HG03354 (cell line): ENCODE measurements at regions not wholly inside any gene's neighbourhood (a gene's known extent, or its start where the extent isn't known, plus 50 kb on each side); places are given as distances from the start of the nearest gene placed in this dataset.
"Not testable (repeated sequence)": the region's sequence is repeated elsewhere in the genome, so short reads cannot be mapped to it uniquely, and the experiment has no call there.

ENCODE experiments used
- ATAC-seq: cut with Tn5 transposase; IDR thresholded peaks from one replicate; pipeline ENCODE4 v1.9.1; 2021; ENCODE audit warnings: mild to moderate bottlenecking; ENCODE audit not compliant: unreplicated experiment, poor library complexity, severe bottlenecking

DNA sequence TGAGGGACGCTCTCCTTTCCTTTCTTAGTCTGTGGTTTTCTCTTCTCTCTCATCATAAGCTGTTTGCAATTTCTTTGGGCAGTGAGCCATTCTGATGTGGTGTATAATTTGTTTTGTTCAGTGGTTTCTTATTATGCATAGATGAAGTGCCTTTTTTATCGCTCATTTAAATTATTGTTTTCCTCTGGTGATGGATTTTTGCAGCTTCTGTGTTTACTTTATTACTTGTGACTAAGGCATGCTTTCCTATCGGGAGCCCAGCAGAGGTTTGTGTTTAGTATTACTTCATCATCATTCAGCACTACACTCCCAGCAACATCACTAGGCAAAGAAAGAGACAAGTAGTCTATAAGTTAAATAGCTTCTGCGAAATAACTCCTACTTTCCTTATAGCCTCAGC is 586.6 kb upstream of the NOVA1 start:
- ATAC-seq, result no peak

DNA sequence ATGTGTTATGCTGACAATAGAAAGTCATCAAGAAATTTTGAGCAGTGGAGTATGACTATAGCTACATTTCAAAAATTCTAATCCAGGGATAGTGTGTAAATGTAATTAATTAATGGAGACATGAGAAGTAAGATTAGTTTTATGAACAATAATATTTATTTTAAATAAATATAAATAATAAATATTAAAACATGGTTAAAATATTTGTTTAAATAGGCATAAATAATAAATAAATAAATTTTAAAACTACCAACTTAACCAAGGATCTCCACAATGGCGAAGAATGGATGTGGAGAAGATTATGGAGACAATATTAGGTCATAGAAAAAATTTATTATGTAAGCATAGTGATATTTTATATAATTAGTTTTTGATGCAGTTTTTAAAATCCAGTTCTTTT is 588.2 kb upstream of the NOVA1 start:
- no peak for ATAC-seq

DNA sequence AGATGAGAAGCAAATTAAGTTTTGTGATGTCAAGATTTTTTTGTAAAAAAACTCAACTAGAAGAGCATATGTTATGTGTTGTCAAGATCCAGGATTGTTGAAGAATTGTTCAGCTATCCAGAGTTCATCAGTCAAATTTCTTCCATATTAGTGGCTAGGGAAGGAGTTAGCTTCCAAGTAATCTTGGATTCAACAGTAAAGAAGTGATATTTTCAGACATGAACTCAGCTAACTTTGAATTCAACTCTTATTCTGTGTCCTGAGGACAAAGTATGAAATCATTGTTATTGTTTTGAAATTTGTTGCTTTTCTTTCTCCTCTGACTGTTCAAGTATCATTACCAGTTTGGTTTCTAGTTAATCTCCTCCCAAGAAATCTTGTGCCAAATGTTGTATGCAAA is 589.3 kb upstream of the NOVA1 start:
- ATAC-seq, result no peak

DNA sequence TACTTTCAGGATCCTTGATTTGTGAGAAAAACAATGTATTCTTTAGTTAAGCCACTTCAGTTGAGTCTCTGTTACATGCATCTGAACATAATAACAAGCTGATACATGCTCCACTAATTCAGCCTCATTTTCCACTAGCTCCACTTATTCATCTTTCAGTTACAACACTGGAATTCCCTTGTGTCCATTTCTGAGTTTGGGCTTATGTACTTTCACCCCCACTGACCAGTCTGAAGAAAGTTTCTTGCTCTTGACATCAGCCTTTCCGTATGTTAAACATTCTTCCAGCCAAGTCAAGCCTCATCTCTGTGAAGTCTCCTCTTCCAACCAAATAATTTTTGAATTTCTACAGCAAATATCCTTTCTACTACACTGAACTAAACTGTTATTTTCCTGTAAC is 592.5 kb upstream of the NOVA1 start:
- ATAC-seq, result no peak

DNA sequence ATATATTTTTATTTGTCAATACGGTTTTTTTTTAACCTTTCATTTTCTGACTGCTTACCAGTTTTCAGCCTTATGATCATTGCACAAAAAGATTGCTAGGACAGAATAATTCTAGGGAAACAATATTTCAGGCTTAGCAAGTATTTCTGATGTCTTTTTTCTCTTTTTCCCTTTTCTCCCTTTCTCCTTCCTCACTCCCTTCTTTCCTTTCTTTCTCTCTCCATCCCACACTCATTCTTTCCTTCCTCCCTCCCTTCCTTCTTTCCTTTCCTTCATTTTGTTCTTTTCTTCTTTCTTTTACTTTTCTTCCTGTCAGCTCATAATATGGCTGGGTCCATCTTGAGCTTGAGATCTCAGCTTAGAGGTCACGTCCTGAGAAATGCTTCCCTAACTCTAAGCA is 601.4 kb upstream of the NOVA1 start:
- ATAC-seq, result no peak

DNA sequence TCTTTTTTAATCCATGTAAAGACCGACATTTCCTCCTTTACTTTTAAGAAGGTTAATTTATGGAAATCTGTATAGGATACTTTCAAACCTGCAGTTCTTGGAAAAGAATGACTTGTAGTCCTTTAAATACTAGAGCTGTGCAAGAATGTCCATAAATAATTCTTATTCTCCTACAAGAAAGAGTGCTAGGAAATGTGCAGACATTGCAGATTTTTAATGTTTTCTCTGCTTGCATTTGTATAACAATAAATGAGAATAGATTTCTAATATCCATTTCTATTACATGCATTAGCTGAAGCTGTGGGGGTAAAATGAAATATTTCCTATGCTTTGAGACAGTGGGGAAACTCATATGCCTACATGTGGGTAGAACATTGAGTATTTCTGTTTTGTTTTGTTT is 607.2 kb upstream of the NOVA1 start:
- no peak for ATAC-seq

DNA sequence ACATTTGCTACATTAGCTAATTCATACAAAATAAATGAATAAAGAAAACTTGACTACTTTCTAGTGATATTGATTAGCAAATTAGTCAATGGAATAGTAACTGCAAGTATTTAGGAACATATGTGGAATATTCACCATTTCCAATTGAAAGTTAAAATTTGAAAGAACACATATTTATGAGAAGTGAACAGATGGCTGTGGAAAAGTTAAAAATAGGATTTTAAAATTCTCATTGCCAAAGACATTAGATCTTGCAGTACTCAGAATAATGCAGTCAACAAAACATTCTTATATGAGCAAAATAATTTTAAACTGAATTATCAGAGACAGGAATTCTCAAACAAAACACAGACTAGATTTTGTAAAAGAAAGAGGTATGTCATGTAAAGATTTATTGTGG is 613.9 kb upstream of the NOVA1 start:
- ATAC-seq, result no peak

DNA sequence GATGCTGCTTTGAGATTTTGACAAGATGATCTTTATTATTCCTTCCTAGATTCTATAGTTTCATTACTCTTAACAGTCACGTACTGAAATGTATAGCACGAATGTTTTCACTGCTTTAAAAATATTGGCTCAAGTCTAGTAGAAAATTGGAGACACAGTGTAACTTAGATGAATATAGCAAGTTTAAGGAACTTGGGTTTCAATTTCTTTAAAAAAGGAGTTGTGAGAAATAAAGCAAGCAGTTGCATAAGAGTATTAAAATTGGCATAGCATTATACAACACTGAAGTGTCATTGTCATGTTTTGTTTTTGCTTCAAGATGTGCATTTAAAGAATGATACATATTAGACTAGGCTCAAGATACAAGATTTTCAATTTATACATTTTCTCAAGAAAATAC is 624.8 kb upstream of the NOVA1 start:
- no peak for ATAC-seq

DNA sequence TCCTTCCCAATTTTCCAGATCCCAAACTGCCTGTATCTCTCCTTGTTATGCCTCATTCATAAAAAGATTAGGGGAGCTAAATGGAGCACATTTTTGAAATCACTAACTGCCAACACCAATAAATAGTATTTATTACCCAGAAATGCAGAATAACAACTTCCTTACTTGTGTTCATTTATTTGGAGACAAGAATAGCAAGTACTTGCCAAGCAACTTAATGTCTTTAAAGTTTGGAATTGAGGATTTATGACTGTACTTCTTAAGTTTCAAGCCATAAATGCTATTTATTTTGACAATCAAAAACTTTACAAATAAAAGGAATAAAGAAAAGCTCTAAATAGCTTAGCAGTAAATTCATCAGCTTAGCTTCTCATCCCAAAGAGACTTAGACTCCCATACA is 626.1 kb upstream of the NOVA1 start:
- ATAC-seq, result no peak

DNA sequence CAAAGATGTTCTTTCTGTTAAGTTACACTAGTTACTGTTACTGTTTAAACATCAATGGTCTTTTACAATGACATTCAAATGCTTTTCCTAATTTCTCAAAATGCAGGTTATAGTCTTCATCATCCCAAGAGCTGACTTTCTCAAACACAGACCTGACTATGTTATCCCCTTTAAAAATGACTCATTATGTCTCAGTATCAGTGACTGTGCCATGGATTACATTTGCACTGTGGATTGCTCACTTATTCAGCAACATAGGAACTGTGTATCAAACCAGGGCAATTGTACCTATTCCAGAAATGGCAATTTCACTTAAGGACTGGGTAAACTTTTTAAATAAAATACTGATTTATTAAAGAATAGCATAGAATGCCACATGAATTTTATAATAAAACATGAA is 630.2 kb upstream of the NOVA1 start:
- no peak for ATAC-seq

DNA sequence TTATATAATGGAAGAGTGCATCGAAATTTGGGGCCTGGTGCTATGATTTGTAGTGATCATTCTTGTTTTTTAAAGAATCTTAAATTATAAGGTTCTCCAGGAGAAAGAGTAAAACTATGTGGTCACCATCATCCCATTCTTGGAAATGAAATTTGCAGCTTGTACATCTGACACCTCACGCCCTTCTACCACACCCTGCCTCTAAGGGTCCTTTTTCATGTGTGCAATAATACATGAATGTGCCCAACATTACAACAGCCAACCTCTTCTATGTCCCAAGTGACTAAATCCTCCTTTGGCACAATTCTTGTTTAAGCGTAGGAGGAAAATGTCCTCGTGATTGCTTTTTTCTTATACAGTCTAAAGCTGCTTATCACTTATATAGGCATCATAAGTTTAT is 636.5 kb upstream of the NOVA1 start:
- no peak for ATAC-seq

DNA sequence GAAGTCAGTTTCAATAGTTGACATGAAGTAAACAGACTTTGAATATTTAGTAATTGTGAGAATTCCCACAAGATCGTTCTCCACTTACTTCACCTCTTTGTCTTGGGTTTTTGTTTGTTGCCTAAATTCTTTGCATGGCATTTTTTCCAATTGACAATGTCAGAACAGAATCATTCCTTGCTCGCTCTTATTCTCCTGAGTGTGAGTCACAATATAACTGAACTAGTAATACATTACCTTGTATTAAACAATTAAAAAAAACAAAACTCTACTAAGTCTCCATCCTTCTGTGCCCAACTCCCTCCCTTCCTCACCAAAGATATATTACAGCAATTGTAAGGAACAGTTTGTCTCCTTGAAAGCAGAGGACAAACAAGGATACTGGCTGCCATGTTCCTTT is 638.8 kb upstream of the NOVA1 start:
- ATAC-seq, result no peak

DNA sequence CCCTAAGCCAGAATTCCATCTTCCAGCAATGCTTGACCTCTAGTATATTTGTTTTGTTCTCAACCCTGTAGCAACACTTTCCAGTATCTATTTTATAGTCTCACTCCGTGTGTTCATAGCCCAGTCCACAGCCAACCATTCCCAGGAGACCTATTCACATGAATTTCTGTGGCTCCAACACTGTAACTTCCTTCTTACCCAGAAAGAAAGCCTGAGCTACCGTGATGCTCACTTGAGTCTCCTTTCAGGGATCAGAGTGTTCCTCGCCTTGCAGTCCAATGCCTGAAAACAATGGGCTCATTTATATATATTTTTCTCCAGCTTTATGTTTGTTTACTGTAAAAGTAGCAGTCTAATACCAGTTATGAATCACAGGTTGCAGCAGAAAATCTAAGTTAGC is 645.0 kb upstream of the NOVA1 start:
- ATAC-seq, result no peak

DNA sequence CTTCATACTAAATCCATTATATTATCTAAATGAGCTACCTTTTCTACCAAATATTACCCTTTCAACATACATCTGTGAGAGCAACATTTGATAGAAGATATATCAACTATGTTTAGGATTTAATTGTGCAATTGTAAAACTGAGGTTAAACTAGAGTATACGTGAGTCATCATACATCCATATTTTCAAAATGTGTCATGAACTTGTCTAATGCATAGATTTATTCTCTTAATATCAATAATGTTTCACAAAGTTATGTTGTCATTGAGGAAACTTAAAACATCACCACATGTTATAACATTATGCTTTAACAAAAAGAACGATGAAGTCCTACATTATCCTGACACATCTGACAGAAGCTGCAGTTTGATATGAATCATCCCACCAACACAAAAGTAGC is 645.5 kb upstream of the NOVA1 start:
- ATAC-seq, result no peak

DNA sequence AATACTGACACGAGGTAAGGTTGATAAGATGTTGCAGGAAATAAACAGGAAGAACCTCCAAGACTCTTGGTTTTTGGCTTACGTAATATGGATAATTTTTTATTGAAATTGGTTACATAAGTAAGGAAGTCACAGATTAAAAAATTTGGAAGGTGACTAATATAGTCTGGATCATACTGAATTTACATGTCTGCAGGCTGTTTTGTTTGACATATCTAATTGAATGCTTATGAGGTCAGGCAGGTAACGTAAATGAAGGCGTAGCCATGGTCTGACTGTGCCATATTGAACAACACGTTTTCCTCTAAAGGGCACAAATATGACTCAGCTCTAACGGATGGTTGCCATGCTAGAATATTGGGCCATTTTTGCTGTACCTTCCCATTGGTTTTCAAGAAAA is 648.1 kb upstream of the NOVA1 start:
- no peak for ATAC-seq

DNA sequence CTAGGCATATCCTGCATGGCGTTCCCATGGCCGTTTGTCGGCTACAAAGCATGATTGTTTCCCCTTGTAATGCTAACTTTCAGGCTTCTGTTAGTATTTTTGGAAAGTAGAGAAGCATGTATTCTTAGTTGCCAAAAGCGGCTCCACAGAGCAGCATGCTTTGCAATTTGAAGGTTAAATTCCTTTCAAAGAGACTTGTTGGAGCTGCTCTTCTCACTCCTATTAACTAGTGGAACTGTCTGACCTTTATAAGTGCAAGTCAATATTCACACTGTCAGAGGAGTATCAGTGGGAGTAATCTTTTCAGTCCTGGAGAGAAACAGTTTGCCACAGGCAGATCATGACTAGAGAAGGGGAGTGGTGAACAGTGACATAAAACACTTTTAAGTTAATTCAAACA is 656.1 kb upstream of the NOVA1 start:
- no peak for ATAC-seq

DNA sequence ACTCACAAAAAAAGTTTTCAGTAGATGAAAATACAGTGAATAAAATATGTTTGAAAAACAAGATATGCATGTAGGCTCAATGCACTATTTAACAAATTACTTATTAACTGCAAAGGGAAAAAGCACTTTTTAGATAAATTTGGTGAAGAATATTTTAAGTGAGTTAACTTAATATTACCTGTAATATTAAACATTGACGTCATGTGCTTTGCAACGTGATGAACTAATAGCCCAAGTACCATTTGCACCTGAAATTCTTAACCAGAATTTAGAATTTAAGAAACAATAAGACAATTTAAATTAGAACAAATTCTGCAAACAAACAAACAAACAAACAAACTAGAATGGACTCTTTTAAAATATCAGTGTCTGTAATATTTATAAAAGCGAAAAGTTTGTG is 659.0 kb upstream of the NOVA1 start:
- ATAC-seq, result no peak

DNA sequence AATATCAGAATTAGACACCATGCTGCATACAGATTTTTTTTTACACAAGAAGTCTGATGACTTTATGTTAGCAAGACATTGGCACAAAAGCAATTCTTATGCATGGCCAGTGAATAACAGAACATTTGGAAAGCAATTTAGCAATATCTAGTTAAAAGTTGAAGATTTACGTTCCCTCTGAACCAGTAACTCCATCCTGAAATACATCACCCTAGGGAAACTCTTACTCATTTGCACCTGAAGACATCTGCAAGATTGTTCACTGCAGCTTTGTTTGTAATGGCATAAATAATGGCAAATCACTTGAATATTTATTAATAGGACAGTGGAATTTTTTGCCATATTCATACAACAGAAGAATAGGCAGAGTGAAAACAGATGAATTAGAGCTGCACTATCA is 670.0 kb upstream of the NOVA1 start:
- ATAC-seq, result no peak

DNA sequence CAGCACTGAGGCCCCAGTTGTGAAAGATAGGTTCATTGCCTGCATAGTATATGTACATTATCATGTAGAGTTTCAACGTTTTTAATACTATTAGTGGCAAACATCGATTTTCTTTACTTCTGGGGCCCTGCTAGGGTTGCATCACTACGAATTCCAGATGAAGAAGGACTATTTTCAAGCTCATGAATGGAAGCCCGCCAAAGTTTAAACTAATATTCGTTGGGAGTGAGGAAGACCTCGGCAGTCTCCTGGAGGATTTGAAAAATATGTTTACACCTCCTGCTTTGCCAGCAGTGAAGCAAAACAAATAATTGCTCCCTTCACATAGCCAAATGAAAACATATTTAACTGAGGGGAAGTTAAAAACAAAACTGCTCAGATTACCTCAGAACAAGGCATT is 672.9 kb upstream of the NOVA1 start:
- ATAC-seq, result no peak

DNA sequence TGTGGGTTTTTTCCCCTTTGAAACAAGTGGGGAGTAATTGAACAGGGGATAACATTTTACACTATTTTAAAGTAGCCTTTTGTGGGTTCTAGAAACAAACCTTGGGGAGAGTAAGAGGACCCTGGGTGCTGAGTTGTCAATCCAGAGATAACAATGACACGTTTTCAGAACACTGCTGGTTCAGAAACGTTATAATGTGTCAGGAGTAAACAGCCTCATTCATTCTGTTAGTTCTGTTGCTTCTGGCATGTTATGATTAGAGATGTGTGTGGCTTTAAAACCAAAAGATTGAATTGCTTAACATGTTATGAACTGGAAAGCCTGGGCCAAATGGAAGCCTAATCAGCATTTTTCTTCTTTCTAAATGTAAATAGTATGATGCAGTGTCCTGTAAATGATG is 680.5 kb upstream of the NOVA1 start:
- ATAC-seq, result no peak

DNA sequence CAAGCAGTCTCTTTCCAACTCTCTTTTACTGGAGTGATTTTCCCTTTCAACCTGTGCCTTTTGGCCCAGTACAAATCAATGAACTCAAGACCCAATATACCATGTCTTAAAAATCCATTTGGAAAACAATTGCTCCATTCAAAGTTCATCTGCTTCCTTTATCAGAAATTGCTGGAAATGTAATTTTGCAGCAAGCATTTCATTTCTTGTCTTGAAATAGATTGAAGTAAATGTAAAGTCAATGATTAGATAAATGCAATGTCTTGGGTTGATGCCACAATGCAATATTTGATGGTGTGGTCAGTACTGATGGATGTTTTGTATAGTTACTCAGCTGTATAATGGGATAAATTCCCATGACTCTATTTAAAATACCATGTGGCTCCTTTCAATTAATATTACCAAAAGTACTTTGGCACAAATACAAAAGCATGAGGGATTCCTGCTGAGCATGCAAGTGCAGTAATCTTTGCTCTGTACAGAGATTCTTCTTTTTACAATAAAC is 707.7 kb upstream of the NOVA1 start:
- no peak for ATAC-seq

DNA sequence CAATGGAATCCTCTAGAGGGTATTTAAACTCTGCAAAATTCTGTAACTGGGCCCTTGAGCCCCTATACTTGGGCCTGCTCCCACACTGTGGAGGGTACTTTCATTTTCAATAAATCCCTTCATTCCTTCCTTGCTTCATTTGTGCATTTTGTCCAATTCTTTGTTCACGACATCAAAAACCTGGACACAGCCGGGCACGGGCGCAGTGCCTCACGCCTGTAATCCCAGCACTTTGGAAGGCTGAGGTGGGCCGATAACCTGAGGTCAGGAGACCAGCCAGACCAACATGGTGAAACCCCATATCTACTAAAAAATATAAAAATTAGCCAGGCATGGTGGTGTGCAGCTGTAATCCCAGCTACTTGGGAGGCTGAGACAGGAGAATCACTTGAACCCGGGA is 714.9 kb upstream of the NOVA1 start:
- ATAC-seq, result not testable (repeated sequence)

DNA sequence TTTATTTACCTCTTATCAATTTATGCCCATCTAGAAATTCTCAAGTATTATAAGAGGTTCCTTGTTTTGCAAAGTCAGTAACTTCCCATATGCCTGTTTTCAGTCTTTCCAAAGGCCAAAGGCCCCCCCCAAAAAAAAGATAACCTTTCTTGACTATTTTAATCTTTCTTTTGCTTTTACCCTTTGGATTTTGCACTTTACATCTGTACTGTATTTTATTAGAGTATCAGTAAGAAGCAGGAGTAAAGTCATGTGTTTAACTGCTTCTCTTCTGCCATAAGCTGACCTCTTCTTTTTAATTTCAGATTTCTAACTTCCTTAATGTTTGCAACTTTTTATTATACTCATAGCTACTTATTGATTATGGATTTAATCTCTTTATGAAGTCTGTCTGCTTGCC is 716.4 kb upstream of the NOVA1 start:
- ATAC-seq, result no peak
